ENCODE measurements at regions not wholly inside any gene's neighbourhood (a gene's known extent, or its start where the extent isn't known, plus 50 kb on each side); places are given as distances from the start of the nearest gene placed in this dataset.

DNA sequence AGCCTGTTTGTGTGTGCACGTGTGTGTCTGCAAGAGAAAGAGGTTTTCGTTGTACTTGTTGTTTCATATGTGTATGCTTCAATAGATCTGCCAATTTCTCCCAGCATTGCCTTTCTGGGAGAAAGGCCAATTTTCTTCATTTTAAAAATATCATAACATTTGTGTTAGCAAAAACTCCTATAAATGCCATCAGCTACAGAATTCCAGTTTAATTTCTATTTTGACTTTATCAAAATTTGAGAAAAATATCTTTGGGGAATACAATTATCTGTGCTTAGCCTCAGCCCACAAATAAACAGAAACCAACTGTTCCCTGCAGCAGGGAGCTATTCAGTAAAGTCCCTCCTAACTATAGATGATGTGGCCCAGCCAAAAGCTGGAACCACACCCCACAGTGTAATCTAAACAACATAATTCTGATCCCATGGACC, 68.3 kb upstream of the MGMT start:
- DNase-seq (ENCODE audit: low read depth), result no peak

DNA sequence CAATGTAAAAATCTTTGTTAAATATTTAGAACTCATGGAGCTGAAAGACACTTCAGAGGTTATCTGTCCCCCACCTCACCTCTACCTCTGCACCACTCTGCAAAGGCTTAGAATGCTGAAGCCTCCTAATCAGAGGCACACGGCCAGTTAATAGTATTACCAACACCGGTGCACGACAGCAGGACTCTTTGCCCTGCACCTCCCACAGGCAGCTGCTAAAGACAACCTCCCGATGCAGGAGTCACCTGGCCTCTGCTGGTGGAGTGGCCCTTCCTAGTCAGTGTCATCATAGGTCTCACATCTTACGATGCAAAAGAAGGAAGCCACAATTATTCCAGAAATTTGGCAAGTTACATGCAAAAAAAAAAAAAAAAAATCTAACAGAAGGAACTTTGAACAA, 66.6 kb upstream of the MGMT start:
- DNase-seq (ENCODE audit: low read depth), result no peak

DNA sequence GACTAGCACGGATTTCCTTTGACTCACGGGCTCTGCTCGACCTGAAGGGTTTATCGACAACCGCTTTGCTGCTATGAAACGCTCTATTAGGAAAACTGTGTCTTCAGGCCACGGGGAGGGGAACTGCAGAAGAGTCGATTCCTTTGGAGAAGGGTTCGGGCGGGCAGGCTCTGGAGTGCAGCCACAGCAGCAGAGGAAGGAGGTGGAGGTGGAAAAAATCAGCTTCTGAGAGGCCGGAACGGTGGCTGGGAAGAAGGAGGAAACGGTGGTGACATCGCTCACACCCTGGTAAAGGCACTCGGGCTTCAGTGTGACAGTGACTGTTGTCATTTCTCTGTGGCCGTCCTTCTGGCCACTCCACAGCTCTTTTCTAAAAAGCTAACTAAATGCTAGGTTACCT, 64.6 kb upstream of the MGMT start:
- no peak for DNase-seq (ENCODE audit: low read depth)

DNA sequence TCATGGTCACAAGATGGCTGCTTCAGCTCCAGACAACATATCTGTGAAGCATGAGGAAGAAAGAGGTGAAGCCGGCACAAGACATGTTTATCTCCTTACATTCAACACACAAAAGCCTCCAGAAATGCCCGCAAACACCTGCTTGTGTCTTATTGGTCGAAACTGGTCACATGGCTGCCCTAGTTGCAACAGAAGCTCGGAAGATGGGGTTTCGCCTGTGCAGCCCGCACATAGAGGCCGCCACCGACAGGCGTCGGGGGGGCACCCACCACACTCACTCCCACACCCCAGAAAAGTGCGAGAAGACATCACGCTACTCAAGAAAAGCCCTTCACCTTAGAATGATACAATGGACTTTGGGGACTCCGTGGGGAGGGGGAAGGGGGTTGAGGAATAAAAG, 63.0 kb upstream of the MGMT start:
- no peak for DNase-seq (ENCODE audit: low read depth)

- DNase-seq (ENCODE audit: low read depth), result no peak
Observed at GRCh38 chr10:129405389-129405788, 61.7 kb upstream of the MGMT start.

GRCh38 chr10:129410688-129411392, 56.2 kb upstream of the MGMT start:
- no peak for DNase-seq (ENCODE audit: low read depth)

DNA sequence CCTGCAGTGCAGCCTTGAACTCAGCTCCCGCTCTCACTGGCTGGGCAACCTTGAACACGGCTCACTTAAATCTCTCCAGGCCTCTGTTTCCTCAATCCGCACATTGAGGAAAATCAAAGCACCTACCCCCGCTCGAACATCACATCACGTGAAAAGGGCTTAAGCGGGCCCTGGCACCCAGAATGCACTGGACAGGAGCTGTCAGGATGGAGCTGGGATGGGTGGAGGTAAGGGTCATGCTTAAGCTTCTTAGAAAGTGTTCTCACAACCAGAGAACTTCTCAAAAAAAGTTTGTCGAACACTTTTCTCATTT, 55.7 kb upstream of the MGMT start:
- DNase-seq (ENCODE audit: low read depth), result no peak

- no peak for DNase-seq (ENCODE audit: low read depth)
Observed at GRCh38 chr10:129411772-129412171, 55.3 kb upstream of the MGMT start.

GRCh38 chr10:129413024-129413423, 54.0 kb upstream of the MGMT start:
- no peak for DNase-seq (ENCODE audit: low read depth)

DNA sequence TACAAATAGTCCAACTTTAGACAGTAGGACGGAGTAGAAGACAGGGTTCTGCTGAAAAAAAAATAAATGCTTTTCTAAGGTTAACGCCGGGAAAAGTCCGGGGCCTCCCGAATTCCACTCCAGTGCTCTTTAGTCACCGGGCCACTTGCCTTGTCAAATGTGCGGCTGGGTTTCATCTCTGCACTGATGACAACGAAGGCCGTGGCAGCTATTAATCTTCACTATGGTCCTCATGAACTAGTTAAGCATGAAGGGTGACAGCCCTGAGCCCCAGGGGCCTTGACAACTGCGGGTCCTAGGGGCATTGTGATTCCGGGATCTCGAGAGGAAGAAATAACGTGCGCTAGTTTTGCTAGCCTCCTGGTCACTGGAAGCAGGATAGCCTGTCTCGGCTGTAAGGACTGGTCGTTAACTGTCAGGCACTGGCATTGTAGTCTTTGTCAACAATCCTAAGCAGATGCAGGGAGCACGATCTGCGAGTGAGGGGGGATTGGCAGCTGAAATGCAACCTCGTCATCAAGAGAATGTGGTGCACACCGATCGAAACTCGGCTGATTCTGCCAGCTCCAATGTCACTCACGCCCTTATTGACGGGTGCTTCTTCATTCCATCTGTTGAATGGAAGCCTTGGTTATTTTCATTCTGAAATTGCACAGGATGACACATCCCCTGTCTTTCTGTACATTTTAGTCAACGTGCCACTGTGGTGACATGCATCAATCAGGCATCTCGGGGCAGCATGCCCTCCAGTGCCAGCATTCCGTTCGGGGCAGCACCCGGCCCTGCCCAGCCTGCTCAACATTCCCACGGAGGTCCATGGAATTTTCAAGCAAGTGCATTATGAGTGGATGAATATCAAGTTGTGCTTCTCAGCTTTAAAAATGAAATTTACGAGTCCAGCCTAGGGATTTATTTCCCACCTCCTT, 51.6 kb upstream of the MGMT start:
- no peak for DNase-seq (ENCODE audit: low read depth)

DNA sequence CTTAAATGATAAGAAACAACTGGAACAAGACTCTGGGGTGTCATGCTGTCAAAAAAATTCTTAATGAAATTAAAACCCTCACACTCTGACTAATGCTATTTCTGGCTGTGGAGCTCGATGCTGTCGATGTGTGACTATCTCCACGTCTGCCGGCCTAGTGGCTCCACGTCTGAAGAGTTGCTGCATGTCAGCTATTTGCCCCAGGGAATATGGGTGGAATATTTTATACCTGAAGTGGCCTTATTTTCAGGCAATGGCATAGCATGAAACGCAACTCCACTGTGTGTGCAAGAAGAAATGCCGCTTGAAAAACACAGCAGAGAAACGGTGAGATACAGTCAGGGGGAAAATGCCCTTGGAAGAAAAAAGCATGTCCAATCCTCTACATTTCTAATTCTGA, 50.9 kb upstream of the MGMT start:
- no peak for DNase-seq (ENCODE audit: low read depth)

DNA sequence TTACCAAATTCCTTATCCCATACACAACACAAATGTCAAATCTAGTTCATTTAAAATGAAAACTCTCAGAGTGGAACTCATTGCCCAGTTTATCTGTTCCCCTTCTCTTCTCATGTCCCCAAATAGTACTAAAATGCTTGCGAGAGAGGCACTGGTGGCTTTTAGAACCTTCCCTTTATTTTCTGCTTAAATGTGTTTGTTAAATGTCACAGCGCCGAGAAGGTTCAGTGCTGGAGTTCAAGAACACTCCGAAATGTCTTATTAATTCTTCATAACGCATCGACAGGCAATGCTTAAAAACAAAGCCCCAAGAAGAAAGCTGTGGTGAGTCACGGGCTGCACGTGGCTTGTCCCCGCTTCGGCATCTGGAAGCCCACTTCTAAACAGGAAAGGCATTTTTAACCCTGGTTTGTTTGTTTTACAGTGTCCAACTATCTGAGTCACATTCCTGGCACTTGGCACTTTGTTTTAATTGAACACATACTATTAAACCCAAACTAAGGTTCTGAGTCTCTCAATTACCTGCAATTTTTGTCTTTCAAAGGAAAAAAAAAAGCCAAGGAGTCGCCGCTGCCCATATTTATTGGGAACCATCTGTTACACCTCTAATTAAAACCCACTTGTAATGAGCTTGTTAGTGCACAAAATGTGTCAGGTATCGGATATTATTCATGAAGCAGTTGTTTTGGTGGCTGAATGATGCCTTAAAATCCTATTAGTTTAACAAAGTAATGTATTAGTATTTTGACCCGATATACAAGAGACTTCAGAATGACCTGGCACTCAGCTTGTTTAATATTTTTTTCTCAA, 49.9 kb upstream of the MGMT start:
- no peak for DNase-seq (ENCODE audit: low read depth)
